Stimulated activated CD8-positive, alpha-beta memory T cell treated with anti-CD3 and anti-CD28 coated beads, Interleukin-4, amount 100 ng/mL, for 4 hours (primary cell): ENCODE measurements at regions not wholly inside any gene's neighbourhood (a gene's known extent, or its start where the extent isn't known, plus 50 kb on each side); places are given as distances from the start of the nearest gene placed in this dataset.
"Not testable (repeated sequence)": the region's sequence is repeated elsewhere in the genome, so short reads cannot be mapped to it uniquely, and the experiment has no call there.

ENCODE experiments used
- DNase-seq, 2 donors: peaks; one replicate each; pipeline ENCODE4 v3.0.0-alpha.2; 2020; ENCODE audit warnings: low read depth in 2 of 2, low spot score in 1 of 2

DNA sequence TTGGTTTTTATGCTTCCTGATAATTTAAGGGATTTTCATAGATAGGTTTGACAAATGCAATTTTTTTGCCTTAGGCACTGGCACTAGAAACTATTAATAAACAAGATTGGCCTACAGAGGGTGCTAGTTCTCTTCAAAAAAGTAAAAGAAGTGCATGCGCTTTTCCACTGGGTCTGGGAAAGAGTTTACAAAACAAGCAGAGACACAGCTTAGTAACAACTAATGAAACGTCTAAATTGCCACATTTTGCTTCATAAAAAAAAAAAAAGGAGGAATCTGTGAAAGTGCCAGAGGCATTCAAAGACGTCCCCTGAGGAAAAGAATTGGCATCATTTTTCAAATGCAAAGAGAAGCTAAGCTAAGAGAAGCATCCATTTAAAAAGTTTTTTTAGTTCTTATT, 58.3 kb upstream of the EEA1 start:
- no peak for DNase-seq

DNA sequence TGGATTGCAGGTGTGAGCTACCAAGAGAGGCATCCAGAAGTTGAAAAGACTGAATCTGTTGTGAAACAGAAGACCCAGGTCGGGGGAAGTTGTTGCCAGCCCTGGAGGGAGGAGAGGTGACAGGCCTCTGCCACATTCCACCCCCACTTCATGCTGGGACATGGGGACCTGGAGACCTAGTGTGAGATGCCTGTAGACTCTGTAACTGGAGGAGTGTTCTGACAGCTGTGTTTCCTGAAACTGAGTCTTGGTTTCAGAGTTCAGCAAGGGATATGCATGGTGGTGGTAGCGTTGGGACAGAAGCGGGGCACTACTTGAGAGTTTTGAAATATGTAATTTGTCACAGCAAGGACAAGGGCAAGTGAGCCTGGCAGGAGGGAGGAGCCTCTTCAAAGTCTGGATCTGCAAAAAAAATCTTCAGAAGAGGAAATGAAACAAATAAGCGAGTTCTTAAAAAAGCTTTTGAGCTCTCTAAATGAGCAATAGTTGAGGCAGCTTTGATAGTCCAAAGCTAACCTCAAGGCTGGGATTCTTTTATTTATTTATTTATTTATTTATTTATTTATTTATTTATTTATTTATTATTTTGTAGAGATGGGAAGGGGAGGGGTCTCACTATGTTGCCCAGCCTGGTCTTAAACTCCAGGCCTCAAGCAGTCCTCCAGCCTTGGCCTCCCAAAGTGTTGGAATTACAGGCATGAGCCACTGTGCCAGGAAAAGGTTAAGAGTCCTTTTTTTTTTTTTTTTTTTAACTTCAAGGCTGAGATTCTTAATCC, 58.9 kb upstream of the EEA1 start:
- DNase-seq: no peak

GRCh38 chr12:92988622-92989130, 59.6 kb upstream of the EEA1 start:
- no peak for DNase-seq

DNA sequence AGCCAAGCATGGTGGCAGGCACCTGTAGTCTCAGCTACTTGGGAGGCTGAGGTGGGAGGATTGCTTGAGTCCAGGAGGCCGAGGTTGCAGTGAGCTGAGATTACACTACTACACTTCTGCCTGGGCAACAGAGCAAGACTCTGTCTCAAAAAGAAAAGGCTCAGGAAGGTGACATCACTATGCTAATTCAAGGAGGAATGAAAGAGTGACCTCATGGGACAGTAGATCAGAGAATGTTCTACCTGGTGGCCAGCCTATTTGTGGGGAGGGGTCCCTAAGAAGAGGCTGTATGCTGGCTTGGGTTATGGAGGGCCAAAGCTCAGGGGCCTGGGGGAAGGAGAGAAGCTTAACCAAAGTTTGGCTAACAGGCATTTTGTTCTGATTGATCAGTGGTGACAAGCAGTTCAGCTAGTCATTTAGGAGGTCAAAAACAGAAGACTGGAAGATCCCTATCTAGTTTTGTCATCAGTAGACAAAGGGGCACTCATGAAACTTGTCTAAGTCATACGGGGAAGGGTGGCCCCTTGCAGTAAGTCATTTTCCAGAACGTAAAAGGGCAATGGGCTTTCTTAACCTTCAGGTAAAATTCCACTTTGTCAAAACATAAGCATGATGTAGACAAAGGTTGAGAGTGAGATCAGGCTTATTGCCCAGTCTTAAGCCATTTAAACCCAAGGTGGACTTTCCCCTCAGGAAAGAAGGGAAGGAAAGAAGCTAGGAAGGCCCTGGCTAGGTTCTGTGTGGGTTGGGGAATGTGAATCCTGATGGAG, 60.8 kb upstream of the EEA1 start:
- DNase-seq: no peak

DNA sequence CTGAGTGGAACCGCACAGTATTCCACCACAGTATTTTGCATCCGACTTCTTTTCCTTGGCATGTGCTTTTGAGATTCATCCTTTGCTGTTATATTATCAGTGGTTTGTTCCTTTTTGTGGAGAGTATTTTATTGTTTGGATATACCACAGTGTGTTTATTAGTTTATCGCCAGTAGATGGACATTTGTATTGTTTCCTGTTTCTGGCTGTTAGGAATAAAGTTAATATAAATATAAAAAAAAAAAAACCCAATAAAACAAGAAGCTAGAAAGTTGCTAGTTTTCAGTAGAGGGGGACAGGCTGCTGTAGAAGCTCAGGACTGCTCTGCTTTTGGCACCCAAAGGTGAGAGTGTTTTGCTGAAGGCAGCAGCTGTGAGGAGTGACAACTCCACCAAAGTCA, 62.0 kb upstream of the EEA1 start:
- no peak for DNase-seq

- no peak for DNase-seq
Measured at GRCh38 chr12:92992041-92992440, 62.9 kb upstream of the EEA1 start.

- DNase-seq: no peak
Measured at GRCh38 chr12:92993259-92993658, 64.2 kb upstream of the EEA1 start.

- no peak for DNase-seq
Measured at GRCh38 chr12:92995258-92995903, 66.3 kb upstream of the EEA1 start.

DNA sequence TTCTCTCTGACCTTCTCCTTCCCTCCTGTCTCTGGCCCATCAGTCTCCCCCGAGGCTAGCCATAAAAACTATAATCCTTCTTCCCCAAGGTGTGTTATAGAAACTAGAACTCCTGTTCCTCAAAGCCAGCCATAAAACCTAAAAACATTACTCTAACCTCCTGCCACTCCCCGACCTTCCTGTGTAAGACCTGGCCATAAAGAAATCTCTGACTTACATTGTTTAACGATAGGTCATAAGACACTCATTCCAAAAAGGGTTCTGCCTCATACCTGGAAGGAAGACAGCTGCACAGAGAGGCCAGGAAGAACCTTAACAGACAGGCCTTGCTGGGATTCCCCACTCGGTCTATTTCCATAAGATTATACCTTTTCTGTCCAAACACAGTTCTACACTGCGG, 70.9 kb upstream of the EEA1 start:
- DNase-seq: no peak

DNA sequence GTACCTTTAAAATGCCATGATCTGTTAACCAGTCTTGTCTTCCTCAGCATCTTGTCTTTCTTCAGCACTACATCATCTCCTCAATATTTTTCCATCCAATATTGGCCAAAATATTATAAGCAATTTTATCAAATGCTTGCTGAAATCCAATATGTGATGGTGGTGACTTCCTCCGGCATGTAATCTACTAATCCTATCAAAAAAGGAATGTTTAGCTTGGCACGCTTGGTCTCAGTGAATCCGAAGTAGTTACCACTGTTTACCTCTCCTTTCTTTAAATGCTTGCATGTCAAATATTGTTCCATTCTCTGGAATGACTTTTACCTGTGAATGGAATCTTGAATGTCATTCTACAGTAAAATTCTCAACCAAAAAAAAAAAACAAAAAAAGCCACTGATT, 72.3 kb upstream of the EEA1 start:
- DNase-seq: no peak

- DNase-seq: no peak
Measured at GRCh38 chr12:93002293-93003054, 73.4 kb upstream of the EEA1 start.

DNA sequence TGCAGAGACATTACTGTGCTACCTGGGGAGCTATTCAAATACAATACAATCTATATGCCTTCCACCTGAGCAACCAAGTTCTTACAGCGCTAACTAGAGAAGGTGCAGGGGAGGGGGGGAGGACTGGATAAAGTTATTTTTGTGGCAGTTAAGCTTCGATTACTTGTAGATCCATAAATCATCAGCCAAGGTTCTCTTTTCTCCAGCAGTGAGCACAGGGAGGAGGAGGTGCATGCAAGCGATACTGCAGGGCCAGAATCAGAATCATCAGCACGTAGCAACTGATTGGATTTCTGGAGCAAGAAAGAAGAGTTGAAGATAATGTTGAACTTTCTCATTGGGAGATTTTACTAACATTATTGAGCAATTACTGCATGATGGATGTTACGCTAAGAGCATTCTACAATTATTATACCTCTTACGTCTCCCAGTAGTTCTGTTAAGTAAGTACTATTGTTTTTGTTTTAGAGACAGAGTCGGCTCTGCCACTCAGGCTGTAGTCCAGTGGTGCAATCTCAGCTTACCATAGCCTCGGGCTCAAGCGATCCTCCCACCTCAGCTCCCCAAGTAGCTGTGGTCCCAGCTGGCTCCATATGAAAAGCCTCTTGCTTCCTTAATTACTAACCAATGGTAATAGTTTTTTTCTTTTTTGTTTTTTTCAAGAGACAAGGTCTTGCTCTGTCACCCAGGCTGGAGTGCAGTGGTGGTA, 74.6 kb upstream of the EEA1 start:
- DNase-seq: no peak

DNA sequence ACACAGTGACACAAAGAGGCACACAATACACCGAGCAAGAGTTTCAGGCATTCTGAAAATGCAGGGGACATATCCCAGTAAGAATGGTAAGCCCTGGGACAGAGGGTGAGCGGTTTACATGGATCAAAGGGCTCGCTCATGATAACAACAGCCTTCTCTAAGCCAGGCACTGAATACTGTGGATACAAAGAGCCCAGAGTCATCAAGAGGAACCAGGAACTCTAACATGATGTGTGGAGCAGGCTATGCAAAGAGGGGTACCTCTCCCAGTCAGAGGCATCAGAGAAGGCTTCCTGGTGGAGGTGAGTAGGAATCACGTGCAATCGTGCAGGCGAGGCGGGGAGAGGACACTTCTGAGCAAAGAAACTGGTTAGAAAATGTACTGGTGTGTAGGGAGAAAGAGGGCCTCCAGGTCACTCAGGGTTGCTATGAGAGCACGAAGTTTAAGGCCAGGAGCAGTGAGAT, 76.9 kb upstream of the EEA1 start:
- no peak for DNase-seq

DNA sequence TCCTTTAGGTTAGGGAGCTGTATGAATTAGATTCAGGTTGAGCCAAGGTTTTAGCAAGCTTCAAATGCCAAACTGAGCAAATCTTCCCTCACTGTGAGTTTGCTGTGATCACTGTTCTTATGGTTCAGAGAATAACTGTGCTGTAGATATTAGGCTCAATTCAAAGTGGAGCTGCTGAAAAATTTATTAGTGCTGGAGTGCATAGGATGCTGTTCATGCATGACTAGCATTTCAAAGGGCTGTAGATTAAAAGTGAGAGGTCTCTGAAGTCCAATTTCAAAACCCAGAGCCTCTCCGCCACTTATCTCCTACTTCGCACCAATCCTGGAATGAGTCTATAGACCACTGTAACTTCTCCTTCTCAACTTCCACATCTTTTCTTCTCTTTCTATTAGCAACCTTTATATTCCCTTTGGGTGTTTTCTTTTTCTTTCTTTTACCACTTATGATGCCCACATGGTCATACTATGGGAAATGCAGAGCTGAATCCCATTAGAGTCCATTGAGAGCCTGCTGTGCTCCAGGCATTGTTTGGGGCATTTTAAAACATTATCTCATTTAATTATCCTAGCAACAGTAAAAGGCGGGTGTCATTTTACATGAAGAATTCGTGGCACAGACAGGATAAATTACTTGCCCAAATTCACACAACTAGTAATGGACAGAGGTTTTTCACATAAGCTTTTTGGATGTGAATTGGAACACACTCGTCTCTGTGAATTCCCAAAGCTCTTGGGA, 77.5 kb upstream of the EEA1 start:
- no peak for DNase-seq

- DNase-seq: no peak
Measured at GRCh38 chr12:93007544-93007943, 78.4 kb upstream of the EEA1 start.

- no peak for DNase-seq
Measured at GRCh38 chr12:93008044-93008778, 79.1 kb upstream of the EEA1 start.

- not testable (repeated sequence) for DNase-seq
Measured at GRCh38 chr12:93008880-93009279, 79.8 kb upstream of the EEA1 start.

DNA sequence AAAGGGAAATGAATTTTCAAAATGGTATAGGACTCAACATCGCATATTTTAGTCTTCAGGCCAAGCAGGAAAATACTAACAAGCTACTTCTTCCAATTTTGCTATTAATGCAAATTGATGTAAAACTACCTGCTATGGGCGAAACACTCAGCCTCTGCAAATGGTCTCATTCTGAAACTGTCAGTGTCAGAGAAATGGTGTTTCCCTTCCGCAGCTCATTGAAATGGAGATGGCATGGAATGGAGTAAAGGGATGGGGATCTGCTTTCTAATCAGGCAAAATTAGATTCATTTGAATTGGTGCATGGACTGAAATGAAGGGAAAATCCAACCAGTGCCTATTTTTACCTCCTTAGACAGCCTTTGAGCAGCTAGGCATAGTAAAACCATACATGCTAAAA, 80.4 kb upstream of the EEA1 start:
- no peak for DNase-seq

DNA sequence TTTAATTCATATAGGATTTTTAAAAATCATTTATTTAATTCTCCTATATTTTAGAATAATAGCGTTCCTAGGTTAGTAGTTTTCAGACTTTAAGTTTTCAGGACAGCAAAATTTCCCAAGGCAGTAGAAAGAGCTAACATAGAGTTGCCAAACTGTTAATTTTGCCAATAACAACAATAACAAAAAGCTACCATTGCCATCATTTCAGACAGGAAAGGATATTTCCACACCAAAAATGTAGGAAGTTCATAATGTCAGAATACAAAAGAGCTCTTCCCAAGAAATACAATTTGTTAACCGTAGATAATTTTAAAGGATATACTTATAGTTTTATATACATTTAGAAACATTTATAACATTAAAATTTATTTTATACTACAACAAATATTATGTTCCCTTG, 81.4 kb upstream of the EEA1 start:
- DNase-seq: no peak
